Fibroblast of skin of right biceps (primary cell): ENCODE measurements at regions not wholly inside any gene's neighbourhood (a gene's known extent, or its start where the extent isn't known, plus 50 kb on each side); places are given as distances from the start of the nearest gene placed in this dataset.

Experiments
- DNase-seq: peaks from one replicate; pipeline ENCODE4 v3.0.0-alpha.2; 2013

DNA sequence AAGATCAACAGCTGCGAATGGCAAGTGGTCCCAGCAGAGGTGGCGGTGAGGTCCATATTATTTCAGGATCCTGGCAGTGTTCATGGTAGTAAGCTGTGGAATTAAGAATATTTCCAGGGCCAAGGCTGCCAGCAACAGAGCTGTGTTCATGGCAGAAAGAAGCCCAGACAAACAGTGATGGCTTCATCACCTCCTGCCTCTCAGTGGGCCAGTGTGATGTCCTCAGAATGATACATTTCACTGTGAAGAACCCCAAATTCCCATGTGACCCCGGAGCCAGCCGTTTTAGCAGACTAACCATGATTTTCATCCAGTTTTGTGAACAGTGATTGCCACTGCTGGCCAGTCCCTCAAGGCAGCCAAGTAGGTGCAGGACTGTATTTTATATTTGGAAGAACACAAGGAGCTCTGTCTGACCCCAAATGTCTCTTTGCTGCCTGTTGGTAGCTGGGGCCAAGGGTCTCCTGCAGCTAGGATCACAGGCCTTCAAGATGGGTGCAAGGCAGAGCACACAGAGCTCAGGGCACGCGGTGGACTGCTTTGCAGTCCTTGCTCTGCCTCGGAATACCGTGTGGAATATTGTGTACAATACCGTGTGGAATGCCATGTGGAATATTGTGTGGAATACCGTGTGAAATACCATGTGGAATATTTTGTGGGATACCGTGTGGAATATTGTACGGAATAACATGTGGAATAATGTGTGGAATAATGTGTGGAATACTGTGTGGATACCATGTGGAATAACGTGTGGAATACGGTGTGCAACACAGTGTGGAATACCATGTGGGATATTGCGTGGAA lies 132.3 kb upstream of the CHST15 start:
- no peak for DNase-seq

DNA sequence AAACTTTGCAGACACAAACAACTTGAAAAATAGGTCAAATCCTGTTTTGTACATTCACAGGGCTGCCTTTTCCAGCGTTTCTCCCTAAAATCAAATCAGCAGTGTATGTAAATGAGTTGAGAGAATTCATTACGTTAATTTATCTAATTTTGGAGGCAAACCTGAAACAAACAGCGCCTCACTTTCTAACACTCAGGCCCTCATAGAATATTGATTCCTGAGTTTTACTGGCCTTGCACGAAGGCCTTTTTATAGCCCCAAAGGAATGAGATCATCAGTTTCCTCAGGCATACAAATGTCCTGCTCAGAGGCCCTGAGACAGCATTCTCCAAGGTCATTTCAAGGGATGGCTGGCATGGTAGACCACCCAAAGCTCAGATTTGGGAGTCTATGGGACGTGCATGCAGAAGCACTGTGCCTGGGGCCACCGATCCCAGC lies 131.7 kb upstream of the CHST15 start:
- no peak for DNase-seq

DNA sequence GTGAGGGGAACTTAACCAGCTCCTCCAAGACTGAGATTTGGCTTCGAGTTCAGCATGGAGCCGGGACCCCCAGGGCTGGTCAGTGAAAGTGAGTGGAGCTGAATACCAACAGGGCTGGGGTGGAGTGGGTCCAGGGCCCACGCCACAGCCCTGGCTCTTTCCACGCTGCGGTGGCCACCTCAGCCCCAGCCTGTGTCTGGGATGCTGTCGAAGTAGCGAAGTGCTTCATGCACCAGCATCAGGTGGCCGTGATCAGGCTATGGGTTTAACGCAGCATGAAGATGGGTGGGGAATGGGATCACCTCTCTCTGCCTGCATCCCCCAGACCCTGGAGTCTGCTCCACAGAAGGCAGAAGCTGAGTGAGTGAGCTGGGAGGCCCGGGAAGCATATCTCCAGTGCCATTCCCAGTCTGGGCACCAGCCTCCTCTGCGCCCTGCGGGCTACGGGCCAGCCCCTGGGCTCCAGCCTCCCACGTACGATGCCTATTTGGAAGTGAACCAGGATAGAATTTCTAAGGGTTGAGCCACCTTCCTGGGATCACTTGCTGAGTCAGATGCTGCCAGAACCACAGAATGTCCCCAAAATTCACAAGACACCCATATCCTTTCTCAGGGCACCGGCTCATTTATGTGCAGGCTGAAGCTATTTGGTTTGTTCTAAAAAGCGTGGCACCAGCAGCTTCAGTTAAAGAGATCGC lies 131.1 kb upstream of the CHST15 start:
- DNase-seq, result no peak

DNA sequence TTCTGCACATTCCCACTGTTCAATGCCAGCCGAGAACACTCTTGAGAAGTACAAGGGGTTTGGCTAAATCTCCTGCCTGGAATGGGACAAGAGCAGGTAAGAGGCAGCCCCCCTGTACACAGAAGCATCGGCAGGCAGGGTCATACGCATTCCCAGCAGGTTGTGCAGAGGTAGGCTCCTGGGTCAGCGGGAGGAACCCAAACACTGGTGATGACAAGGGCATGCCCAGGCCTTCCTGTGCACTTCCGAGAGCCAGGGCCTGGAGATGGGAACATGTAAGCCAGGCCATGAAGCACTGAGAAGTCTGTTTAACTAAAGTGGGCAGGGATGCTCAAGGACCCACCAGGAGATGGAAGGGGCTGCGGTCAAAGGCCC lies 130.3 kb upstream of the CHST15 start:
- no peak for DNase-seq

- no peak for DNase-seq
Observed at GRCh38 chr10:124222988-124223710, 129.8 kb upstream of the CHST15 start.

GRCh38 chr10:124222318-124222987 lies 129.1 kb upstream of the CHST15 start:
- DNase-seq, result peak; percentile 3

GRCh38 chr10:124221356-124222317 lies 128.2 kb upstream of the CHST15 start:
- DNase-seq, result peak; percentile 37

GRCh38 chr10:124220971-124221355 lies 127.6 kb upstream of the CHST15 start:
- no peak for DNase-seq

- DNase-seq, result no peak
Observed at GRCh38 chr10:124220547-124220946, 127.1 kb upstream of the CHST15 start.

GRCh38 chr10:124219655-124220054 lies 126.3 kb upstream of the CHST15 start:
- DNase-seq, result no peak

DNA sequence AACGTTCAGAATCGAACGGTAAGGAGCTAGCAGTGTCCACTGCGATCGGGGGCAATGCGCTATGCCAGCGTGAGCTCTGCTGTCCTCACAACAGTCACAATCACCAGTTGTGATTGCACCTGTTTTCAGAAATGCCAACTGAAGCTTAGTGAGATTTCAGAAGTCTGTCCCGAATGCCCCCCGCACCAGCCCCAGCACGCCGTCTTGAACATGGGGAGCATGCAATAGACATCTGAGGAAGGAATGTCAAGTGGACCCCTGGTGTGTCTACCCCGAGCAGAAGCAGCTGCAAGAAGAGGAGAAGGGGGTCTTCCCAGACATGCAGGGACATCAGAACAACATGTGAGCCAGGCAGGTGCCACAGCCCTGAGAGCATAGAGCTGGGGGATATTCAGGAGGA lies 125.7 kb upstream of the CHST15 start:
- no peak for DNase-seq

GRCh38 chr10:124217906-124218804 lies 124.8 kb upstream of the CHST15 start:
- no peak for DNase-seq

DNA sequence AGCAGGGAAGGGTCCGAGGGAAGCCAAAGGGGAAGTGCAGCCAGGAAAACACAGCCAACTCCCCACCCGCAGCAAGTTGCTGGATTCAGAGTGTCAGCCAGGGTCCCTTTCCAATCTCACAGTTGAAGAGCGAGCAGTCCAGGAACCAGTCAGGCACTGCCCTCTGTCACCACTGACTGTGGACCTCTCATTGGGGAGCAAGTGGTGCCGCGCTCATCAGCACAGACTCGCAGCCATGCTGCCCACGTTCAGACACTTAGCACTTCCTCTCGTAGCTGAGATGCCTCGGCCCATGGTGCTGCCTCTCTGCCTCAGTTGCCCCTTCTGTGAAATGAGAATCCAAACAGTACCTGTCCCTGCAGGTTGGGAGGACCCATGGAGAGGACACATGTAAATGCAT lies 123.6 kb upstream of the CHST15 start:
- no peak for DNase-seq

DNA sequence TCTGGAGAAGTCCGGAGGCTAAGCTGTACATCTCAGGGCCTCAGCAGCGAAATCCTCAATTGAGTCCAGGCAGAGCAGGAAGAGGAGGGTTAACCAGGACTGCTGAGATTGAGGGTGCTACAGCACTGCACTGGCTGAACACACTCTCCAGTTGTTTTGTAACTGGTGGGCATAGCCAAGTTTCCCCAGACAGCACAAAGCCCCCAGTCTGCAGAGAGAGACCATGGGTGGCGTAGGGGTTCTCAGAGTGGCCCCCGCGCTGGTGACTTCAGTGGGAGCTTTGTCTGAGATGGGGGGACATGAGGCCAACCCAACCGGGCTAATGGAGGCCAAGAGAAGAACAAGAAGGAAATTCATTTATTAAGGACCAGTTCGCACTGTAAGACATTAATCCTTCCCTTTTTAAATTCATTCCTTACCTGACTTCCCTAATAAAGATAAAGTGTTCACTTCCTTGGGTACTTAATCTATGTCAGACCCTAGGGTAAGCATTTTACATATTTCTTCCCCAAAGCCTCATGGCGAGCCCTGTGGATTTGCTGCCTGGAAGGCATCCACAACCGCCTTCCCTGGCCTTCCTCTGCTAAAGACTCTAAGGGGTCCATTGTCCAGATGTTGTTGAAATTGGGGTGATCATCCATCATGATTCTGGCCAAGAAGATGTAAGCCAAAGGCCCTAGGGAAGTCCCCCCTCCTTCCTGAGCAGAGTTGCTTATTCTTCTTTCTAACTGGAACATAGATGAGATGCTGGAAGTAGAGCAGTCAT lies 121.4 kb upstream of the CHST15 start:
- no peak for DNase-seq

- no peak for DNase-seq
Observed at GRCh38 chr10:124213899-124214510, 120.6 kb upstream of the CHST15 start.

DNA sequence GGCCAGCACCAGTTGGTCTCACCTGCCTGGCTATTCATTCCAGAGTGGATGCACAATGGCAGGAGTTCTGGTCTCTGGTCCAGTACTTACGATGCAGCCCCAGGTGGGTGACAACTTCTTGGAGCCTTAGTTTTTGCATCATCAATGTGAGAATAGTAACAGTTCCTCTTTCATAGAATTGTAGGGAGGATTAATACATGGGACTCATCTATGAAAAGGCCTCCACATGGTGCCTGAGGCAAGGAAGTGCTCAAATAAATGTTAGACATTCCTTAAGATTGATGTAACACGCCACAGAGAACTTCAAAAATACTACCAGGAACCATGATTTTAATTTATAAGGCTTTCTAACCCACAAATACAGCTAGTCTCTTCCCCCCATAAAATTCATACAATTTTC lies 120.1 kb upstream of the CHST15 start:
- DNase-seq, result no peak

DNA sequence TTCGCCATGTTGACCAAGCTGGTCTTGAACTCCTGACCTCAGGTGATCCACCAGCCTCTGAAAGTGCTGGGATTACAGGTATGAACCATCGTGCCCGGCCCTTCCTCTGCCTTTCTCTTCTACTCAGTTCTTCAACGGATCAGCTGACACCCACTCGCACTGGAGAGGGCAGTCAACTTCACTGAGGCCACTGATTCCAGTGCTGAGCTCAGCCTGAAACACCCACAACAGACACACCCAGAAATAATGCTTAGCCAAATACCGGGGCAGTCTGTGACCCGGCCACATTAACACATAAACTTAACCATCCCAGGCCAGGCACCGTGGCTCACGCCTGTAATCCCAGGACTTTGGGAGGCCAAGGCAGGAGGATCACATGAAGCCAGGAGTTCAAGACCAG lies 119.3 kb upstream of the CHST15 start:
- no peak for DNase-seq

GRCh38 chr10:124211921-124212320 lies 118.5 kb upstream of the CHST15 start:
- DNase-seq, result peak; percentile 3

GRCh38 chr10:124210263-124210662 lies 116.9 kb upstream of the CHST15 start:
- no peak for DNase-seq

DNA sequence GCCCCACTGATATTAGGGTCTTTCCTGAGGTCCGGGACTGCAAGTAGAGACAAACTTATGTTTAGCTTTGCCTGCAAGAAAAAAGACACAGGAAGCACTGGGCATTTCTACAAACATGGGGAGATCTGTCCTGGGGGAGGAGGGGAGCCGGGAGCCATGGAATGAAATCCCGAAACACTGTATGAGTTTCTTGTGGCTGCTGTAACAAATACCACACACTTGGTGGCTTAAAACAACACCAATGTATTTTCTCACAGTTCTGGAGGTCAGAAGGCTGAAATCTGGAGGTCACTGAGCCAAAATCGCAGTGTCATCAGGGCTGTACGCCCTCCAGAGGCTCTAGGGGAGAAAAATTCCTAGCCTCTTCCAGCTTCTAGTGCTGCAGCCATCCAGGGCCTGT lies 114.0 kb upstream of the CHST15 start:
- DNase-seq, result no peak
